Central memory CD8-positive, alpha-beta T cell (primary cell): ENCODE measurements at regions not wholly inside any gene's neighbourhood (a gene's known extent, or its start where the extent isn't known, plus 50 kb on each side); places are given as distances from the start of the nearest gene placed in this dataset.
A peak's percentile ranks its signal among the peaks of the same experiment; 100 is the strongest.

ENCODE experiments used
- ATAC-seq: fragments of 150-1000 bp; cut with Tn5 transposase; replicated peaks from 2 replicates; pipeline ENCODE4 v1.10.0; 2022; ENCODE audit warnings: mild to moderate bottlenecking, moderate FRiP score, moderate number of reproducible peaks; ENCODE audit not compliant: poor library complexity, severe bottlenecking; ENCODE audit errors: extremely low read depth
- DNase-seq, 2 donors: peaks; one replicate each; pipeline ENCODE4 v3.0.0; 2021; ENCODE audit warnings: low spot score in 2 of 2
- H3K27ac Mint-ChIP-seq: one replicate; pipeline ENCODE4 v1.8.0; 2022; ENCODE audit warnings: low read depth, mild to moderate bottlenecking, moderate library complexity, mixed read lengths
- H3K27me3 Mint-ChIP-seq: one replicate; pipeline ENCODE4 v1.8.0; 2022; ENCODE audit warnings: mixed read lengths
- H3K36me3 Mint-ChIP-seq: one replicate; pipeline ENCODE4 v1.8.0; 2022; ENCODE audit warnings: mild to moderate bottlenecking, moderate library complexity, mixed read lengths; ENCODE audit not compliant: insufficient read depth
- H3K4me1 Mint-ChIP-seq: one replicate; pipeline ENCODE4 v1.8.0; 2022; ENCODE audit warnings: mixed read lengths
- H3K4me3 Mint-ChIP-seq: one replicate; pipeline ENCODE4 v1.8.0; 2022; ENCODE audit warnings: mild to moderate bottlenecking, moderate library complexity, mixed read lengths
- H3K9me3 Mint-ChIP-seq: one replicate; pipeline ENCODE4 v1.8.0; 2022; ENCODE audit warnings: mixed read lengths

GRCh38 chr18:78676622-78677482 is 302.8 kb upstream of the SALL3 start:
- Mint-ChIP-seq H3K27me3 (no peaks in the 10 kb centered on the region), H3K4me3 (no peak overlapping the region), H3K4me1 (peaks cover 6% of the 10 kb centered on the region), H3K36me3 (peaks cover 3% of the 10 kb centered on the region), H3K27ac (no peak overlapping the region), H3K9me3 (no peaks in the 10 kb centered on the region)
- DNase-seq (no peak), ATAC-seq (no peak)

GRCh38 chr18:78677483-78678317 is 301.9 kb upstream of the SALL3 start:
- no peak for DNase-seq
- no peak overlapping the region for H3K27ac Mint-ChIP-seq
- peaks cover 6% of the 10 kb centered on the region for H3K4me1 Mint-ChIP-seq
- peaks cover 3% of the 10 kb centered on the region for H3K36me3 Mint-ChIP-seq
- no peaks in the 10 kb centered on the region for H3K9me3 Mint-ChIP-seq
- ATAC-seq = no peak
- H3K27me3 Mint-ChIP-seq = no peaks in the 10 kb centered on the region
- no peak overlapping the region for H3K4me3 Mint-ChIP-seq

GRCh38 chr18:78678318-78678695 is 301.3 kb upstream of the SALL3 start:
- peaks cover 6% of the 10 kb centered on the region for H3K4me1 Mint-ChIP-seq
- peaks cover 3% of the 10 kb centered on the region for H3K36me3 Mint-ChIP-seq
- peak overlapping the region; percentile 71 for H3K27ac Mint-ChIP-seq
- no peak for DNase-seq
- H3K4me3 Mint-ChIP-seq = no peak overlapping the region
- H3K9me3 Mint-ChIP-seq = no peaks in the 10 kb centered on the region
- no peak for ATAC-seq
- H3K27me3 Mint-ChIP-seq = no peaks in the 10 kb centered on the region

- no peak overlapping the region for H3K4me3 Mint-ChIP-seq
- H3K4me1 Mint-ChIP-seq = peaks cover 6% of the 10 kb centered on the region
- no peak for ATAC-seq
- H3K36me3 Mint-ChIP-seq = peaks cover 3% of the 10 kb centered on the region
- no peaks in the 10 kb centered on the region for H3K27me3 Mint-ChIP-seq
- no peak overlapping the region for H3K27ac Mint-ChIP-seq
- no peak for DNase-seq
- no peaks in the 10 kb centered on the region for H3K9me3 Mint-ChIP-seq
Observed at GRCh38 chr18:78679031-78679430, 300.6 kb upstream of the SALL3 start.

GRCh38 chr18:78679613-78680260 is 299.9 kb upstream of the SALL3 start:
- ATAC-seq = no peak
- Mint-ChIP-seq H3K36me3 (peaks cover 3% of the 10 kb centered on the region), H3K27me3 (no peaks in the 10 kb centered on the region), H3K27ac (no peak overlapping the region), H3K9me3 (no peaks in the 10 kb centered on the region), H3K4me3 (no peak overlapping the region), H3K4me1 (peaks cover 6% of the 10 kb centered on the region)
- DNase-seq = no peak

- no peak overlapping the region for H3K27ac Mint-ChIP-seq
- H3K4me1 Mint-ChIP-seq = peaks cover 6% of the 10 kb centered on the region
- H3K36me3 Mint-ChIP-seq = peaks cover 3% of the 10 kb centered on the region
- H3K27me3 Mint-ChIP-seq = no peaks in the 10 kb centered on the region
- no peak overlapping the region for H3K4me3 Mint-ChIP-seq
- DNase-seq = no peak
- no peaks in the 10 kb centered on the region for H3K9me3 Mint-ChIP-seq
- ATAC-seq = no peak
Observed at GRCh38 chr18:78681396-78681795, 298.2 kb upstream of the SALL3 start.

- Mint-ChIP-seq H3K27me3 (no peaks in the 10 kb centered on the region), H3K4me1 (peaks cover 6% of the 10 kb centered on the region), H3K27ac (no peak overlapping the region), H3K9me3 (no peaks in the 10 kb centered on the region), H3K36me3 (peaks cover 3% of the 10 kb centered on the region), H3K4me3 (no peak overlapping the region)
- no peak for DNase-seq
- no peak for ATAC-seq
Observed at GRCh38 chr18:78681934-78682333, 297.7 kb upstream of the SALL3 start.

- Mint-ChIP-seq H3K4me3 (no peak overlapping the region), H3K4me1 (peaks cover 6% of the 10 kb centered on the region), H3K27me3 (no peaks in the 10 kb centered on the region), H3K36me3 (peaks cover 3% of the 10 kb centered on the region), H3K27ac (no peak overlapping the region), H3K9me3 (no peaks in the 10 kb centered on the region)
- DNase-seq = no peak
- no peak for ATAC-seq
Observed at GRCh38 chr18:78682716-78683115, 296.9 kb upstream of the SALL3 start.

- Mint-ChIP-seq H3K4me1 (peaks cover 3% of the 10 kb centered on the region), H3K9me3 (no peaks in the 10 kb centered on the region), H3K27ac (no peak overlapping the region), H3K36me3 (peaks cover 3% of the 10 kb centered on the region), H3K27me3 (no peaks in the 10 kb centered on the region), H3K4me3 (no peak overlapping the region)
- DNase-seq (no peak), ATAC-seq (no peak)
Observed at GRCh38 chr18:78683191-78684010, 296.2 kb upstream of the SALL3 start.

GRCh38 chr18:78685250-78685979 is 294.2 kb upstream of the SALL3 start:
- Mint-ChIP-seq H3K27me3 (no peaks in the 10 kb centered on the region), H3K9me3 (no peaks in the 10 kb centered on the region), H3K4me3 (no peak overlapping the region), H3K27ac (no peak overlapping the region), H3K36me3 (peaks cover 3% of the 10 kb centered on the region), H3K4me1 (no peaks in the 10 kb centered on the region)
- DNase-seq (no peak), ATAC-seq (no peak)

GRCh38 chr18:78685980-78686530 is 293.6 kb upstream of the SALL3 start:
- ATAC-seq (no peak), DNase-seq (no peak)
- no peaks in the 10 kb centered on the region for H3K4me1 Mint-ChIP-seq

More at GRCh38 chr18:78685980-78686530, 293.6 kb upstream of the SALL3 start:
- Mint-ChIP-seq H3K4me3 (no peak overlapping the region), H3K27me3 (no peaks in the 10 kb centered on the region), H3K36me3 (peaks cover 3% of the 10 kb centered on the region), H3K27ac (no peak overlapping the region), H3K9me3 (no peaks in the 10 kb centered on the region)
